GM23248 (cell line): ENCODE measurements at regions not wholly inside any gene's neighbourhood (a gene's known extent, or its start where the extent isn't known, plus 50 kb on each side); places are given as distances from the start of the nearest gene placed in this dataset.

Experiments used
- EZH2 ChIP-seq: fragments of 200-600 bp; sonication (generic); IDR thresholded peaks from 2 replicates; pipeline ENCODE4 v1.6.1; 2018; ENCODE audit warnings: antibody characterized with exemption, mild to moderate bottlenecking; ENCODE audit not compliant: insufficient read depth, poor library complexity, severe bottlenecking
- EZH2phosphoT487 ChIP-seq: fragments of 200-600 bp; sonication (generic); IDR thresholded peaks from 2 replicates; pipeline ENCODE4 v1.6.1; 2018; ENCODE audit warnings: antibody characterized with exemption, moderate library complexity, mild to moderate bottlenecking, low read depth; ENCODE audit not compliant: insufficient read depth

- no peak for TF ChIP-seq EZH2
- TF ChIP-seq EZH2phosphoT487: no peak
These were observed 487.4 kb downstream of the ZEB2 start for GRCh38 chr2:144032566-144032965.
